Activated T-cell treated with anti-CD3 and anti-CD28 coated beads, Interleukin-2, amount 50 U/mL, for 24 hours (primary cell): ENCODE measurements at regions not wholly inside any gene's neighbourhood (a gene's known extent, or its start where the extent isn't known, plus 50 kb on each side); places are given as distances from the start of the nearest gene placed in this dataset.

Experiments
- DNase-seq: peaks from one replicate; pipeline ENCODE4 v3.0.0-alpha.2; 2020
- H3K27ac Mint-ChIP-seq: 2 replicates; pipeline ENCODE4 v1.8.0; 2020; ENCODE audit warnings: mild to moderate bottlenecking, mixed read lengths
- H3K27me3 Mint-ChIP-seq: 2 replicates; pipeline ENCODE4 v1.8.0; 2020; ENCODE audit warnings: mixed read lengths
- H3K36me3 Mint-ChIP-seq: 2 replicates; pipeline ENCODE4 v1.8.0; 2020; ENCODE audit warnings: low read depth, mixed read lengths
- H3K4me1 Mint-ChIP-seq: 2 replicates; pipeline ENCODE4 v1.8.0; 2020; ENCODE audit warnings: low read depth, mixed read lengths
- H3K4me3 Mint-ChIP-seq: 2 replicates; pipeline ENCODE4 v1.8.0; 2020; ENCODE audit warnings: mild to moderate bottlenecking, moderate library complexity, mixed read lengths
- H3K9me3 Mint-ChIP-seq: 2 replicates; pipeline ENCODE4 v1.8.0; 2020; ENCODE audit warnings: mixed read lengths

DNA sequence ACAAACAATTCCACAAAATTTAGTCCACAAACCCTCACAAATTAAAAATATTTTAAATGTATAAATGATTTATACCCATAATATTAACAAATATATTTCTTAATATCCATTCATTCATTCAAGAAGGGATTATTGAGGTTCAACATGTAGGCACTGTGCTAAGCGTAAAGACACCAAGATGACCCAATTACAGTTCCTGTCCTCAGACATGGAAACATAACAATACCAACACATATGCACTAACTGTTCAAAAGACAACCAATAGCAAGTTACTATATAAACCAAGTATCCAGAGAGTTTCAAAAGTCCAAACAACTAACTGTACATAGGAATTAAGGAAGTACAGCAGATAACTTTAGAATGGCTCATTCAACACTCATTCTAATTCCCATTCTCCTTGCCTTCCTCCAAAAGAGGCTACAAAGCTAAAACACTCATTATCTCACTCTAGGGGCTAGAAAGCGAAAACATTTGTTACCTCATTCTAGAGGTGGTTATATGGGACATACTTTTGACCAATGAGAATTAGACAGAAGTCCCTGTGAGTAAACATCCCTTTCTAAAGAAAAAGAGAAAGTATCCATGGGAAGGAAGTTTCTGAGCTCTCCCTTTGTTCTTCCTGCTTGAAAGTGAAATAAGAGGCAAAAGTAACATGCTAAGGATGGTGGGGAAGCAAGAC is 292.4 kb downstream of the ZEB2 start:
- DNase-seq = no peak
- H3K4me3 Mint-ChIP-seq = no peak overlapping the region
- peaks cover 7% of the 10 kb centered on the region for H3K36me3 Mint-ChIP-seq
- H3K9me3 Mint-ChIP-seq = no peaks in the 10 kb centered on the region
- H3K27ac Mint-ChIP-seq = no peak overlapping the region
- H3K4me1 Mint-ChIP-seq = peaks cover 26% of the 10 kb centered on the region
- H3K27me3 Mint-ChIP-seq = no peaks in the 10 kb centered on the region

DNA sequence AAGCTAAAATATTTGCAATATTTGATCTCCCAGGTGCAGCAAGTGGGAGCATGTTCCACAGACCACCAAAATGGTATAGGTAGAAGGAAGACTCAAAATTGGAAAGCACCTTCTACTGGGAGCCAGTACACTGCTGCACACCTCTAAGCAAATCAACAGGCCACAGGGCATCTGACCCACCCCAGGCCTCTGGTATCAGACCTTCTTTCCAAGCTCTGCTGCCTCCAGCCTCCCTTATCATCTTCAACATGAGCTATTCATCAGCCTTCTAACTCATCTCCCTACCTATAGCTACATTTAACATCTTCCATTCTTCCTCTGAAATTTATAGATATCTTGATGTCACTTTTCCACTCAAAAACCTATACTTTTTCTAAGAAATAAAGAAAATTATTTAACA is 294.8 kb downstream of the ZEB2 start:
- DNase-seq = no peak
- H3K9me3 Mint-ChIP-seq = no peaks in the 10 kb centered on the region
- no peak overlapping the region for H3K4me3 Mint-ChIP-seq
- H3K27ac Mint-ChIP-seq = no peak overlapping the region
- H3K4me1 Mint-ChIP-seq = peaks cover 13% of the 10 kb centered on the region
- no peaks in the 10 kb centered on the region for H3K27me3 Mint-ChIP-seq
- peaks cover 7% of the 10 kb centered on the region for H3K36me3 Mint-ChIP-seq

DNA sequence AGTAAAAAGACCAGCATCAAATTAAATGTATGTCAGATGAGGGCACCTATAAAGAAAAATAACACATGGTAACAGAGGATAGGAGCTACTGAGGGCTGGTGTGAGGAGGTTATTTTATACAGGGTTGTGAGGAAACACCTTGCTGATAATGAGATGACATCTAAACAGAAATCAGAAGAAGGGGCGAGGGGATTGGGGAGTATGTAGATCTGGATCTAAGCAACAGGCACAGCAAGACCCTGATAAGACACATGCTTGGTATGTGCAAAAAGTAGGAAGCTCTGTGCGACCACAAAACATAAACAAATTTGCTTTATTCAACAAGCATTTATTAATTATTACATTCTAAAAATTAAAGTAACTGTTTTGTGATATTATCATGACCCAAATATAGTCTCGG is 295.4 kb downstream of the ZEB2 start:
- H3K27ac Mint-ChIP-seq = no peak overlapping the region
- H3K27me3 Mint-ChIP-seq = no peaks in the 10 kb centered on the region
- peaks cover 5% of the 10 kb centered on the region for H3K36me3 Mint-ChIP-seq
- no peak overlapping the region for H3K4me3 Mint-ChIP-seq
- H3K4me1 Mint-ChIP-seq = peaks cover 10% of the 10 kb centered on the region
- no peaks in the 10 kb centered on the region for H3K9me3 Mint-ChIP-seq
- no peak for DNase-seq

DNA sequence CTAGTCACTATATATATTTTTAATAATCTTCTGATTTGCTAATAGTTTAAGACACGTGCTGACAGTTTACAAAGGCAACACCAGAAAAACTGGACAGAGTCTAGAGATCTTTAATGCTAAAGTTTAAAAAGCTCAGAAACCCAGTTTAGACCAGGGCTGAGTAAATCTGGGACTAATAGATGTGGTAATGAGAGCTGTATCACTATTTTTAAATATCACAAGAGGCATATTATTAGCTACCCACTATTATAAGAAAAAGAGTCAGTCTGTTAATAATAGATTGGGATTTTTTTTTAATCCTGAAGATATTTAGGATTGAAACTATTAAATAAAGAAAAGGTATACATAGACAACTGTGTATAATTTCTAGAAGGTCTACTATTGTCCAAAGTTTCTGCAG is 299.9 kb downstream of the ZEB2 start:
- Mint-ChIP-seq H3K36me3 (no peaks in the 10 kb centered on the region), H3K4me3 (no peak overlapping the region), H3K27ac (no peak overlapping the region), H3K27me3 (no peaks in the 10 kb centered on the region), H3K9me3 (no peaks in the 10 kb centered on the region), H3K4me1 (peaks cover 21% of the 10 kb centered on the region)
- no peak for DNase-seq

DNA sequence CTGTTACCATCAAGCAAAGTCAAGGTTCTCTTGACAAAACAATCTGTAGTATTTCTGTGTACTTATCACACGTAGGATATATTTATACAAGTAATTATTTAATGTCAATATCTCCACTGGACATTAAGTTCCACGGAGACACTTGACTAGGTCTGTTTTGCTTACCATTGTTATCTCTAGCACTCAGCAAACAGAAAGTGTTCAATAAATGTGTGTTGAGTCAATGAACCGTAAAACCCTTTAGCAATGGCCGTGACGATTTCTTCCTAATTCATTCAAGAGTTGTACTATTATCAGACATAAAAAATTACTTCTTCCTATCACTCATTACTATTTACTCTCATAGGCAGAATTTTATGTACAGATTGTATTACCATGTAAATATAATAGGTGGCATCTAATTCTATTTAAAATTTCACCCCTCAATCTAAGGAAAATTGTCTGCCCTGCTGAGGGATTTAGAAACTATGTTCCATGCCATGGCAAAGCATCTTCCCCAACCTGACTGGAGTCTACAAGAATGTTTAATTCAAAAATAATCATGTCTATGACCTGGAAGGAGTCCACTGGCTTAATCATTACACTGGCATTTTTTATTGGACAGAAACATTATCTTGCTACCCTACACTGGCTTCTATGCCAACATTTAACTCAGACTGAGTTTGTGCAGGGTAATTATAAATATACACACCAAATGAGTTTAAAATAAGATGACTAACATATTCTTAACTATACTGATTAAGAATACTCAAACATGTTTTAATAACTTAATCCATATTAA is 301.9 kb downstream of the ZEB2 start:
- H3K36me3 Mint-ChIP-seq = no peaks in the 10 kb centered on the region
- DNase-seq = no peak
- peaks cover 39% of the 10 kb centered on the region for H3K4me1 Mint-ChIP-seq
- H3K27ac Mint-ChIP-seq = no peak overlapping the region
- no peaks in the 10 kb centered on the region for H3K9me3 Mint-ChIP-seq
- no peaks in the 10 kb centered on the region for H3K27me3 Mint-ChIP-seq
- H3K4me3 Mint-ChIP-seq = no peak overlapping the region

DNA sequence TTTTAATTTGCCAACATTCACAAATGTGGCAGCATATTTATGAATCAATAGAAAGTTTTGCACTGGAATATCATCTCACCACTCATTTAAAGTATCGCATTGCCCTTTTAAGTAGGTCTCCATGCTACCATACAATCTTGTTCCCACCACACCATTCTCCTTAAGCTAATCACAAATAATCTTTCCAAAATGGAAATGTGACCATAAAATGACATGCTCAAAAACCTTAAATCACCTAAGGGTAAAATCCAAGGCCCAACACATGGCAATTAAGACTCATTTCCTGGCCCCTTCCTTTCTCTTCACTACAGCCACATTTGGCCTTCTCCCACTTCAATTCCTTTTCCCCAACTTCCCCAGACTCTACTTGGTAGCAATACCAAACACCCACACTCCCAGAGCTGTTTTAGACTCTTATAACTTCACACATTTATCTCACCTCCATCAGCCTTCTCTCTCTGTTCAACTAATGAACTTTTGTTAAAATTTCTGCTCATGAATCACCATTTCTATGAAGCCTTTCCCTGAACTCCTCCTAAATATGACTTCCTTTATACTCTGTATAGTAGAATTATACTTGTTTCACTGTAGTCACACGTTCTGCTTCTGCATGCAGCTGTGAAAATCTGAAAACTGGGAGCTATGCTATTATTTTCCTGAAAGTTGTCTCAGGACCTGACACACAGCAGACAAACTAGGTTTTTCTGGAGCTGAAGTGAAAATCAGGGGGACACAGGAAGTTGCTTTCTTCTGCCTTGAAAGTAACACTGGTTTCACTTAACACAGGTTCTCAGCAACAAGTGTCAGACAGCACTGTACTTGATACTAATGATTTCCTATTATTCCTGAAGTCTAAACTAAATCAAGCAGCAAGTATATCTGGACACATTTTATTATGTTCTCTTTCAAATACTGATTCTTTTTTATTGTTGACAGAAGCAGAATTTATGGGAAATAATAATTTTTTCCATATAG is 303.9 kb downstream of the ZEB2 start:
- Mint-ChIP-seq H3K27me3 (no peaks in the 10 kb centered on the region), H3K4me3 (peak overlapping the region; percentile 21), H3K4me1 (peaks cover 58% of the 10 kb centered on the region), H3K9me3 (no peaks in the 10 kb centered on the region), H3K36me3 (peaks cover 3% of the 10 kb centered on the region), H3K27ac (peak overlapping the region; percentile 93)
- DNase-seq = no peak

DNA sequence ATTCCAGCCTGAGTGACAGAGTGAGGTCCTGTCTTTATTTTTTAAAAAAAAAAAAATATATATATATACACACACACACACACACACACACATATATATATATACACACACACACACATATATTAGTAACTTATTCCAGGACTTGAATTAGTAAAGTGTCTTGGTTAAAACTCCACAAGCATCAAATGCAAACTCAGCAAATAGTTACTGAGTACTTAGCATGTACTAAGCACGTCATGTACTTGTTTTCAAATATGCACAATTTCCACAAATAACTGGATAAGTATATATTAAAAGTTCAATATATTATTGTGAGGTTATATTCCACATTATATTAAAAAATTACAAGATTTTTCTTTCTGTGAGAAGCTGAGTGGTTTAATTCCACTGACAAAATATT is 304.7 kb downstream of the ZEB2 start:
- no peaks in the 10 kb centered on the region for H3K27me3 Mint-ChIP-seq
- H3K36me3 Mint-ChIP-seq = peaks cover 10% of the 10 kb centered on the region
- H3K4me3 Mint-ChIP-seq = no peak overlapping the region
- H3K27ac Mint-ChIP-seq = peak overlapping the region; percentile 61
- DNase-seq = no peak
- H3K4me1 Mint-ChIP-seq = peaks cover 61% of the 10 kb centered on the region
- H3K9me3 Mint-ChIP-seq = no peaks in the 10 kb centered on the region

DNA sequence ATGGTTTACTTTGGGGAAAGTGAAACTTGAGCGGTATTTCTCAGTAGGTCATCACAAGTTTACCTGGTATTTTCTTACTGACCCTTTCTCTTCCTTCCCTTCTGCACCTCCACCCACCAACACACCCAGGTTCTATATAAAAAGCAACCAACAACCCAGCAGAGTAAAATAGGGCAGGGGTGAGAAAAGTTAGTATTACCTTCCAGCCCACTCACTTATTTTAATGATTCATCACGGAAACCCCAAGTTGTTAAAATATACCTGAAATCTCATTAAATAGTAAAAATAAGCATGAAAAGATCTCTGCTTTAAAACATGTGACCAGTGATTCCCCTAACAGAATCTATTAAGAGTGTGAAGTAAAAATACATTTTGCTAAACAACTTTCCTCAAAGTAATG is 306.1 kb downstream of the ZEB2 start:
- H3K36me3 Mint-ChIP-seq = peaks cover 20% of the 10 kb centered on the region
- DNase-seq = no peak
- peak overlapping the region; percentile 91 for H3K27ac Mint-ChIP-seq
- peaks cover 66% of the 10 kb centered on the region for H3K4me1 Mint-ChIP-seq
- peak overlapping the region; percentile 33 for H3K4me3 Mint-ChIP-seq
- H3K9me3 Mint-ChIP-seq = no peaks in the 10 kb centered on the region
- no peaks in the 10 kb centered on the region for H3K27me3 Mint-ChIP-seq

DNA sequence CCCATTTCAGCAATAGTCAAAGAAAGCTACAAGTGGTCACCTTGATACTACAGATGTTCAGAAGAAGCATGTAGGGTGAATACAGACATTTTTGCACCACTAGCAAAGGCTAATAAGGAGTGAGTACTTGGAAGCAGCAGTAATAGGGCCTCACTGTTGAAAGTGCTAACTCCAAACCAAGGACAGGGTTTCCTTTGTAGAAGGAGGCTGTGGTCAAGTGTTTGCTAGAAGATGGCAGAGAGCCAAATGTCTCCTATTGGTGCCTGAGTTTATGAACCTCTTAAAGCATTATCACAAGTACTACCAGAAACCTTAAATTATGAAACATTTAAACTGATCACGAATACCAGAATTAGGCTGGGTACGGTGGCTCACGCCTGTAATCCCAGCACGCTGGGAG is 308.1 kb downstream of the ZEB2 start:
- peak overlapping the region; percentile 58 for H3K27ac Mint-ChIP-seq
- H3K4me1 Mint-ChIP-seq = peaks cover 60% of the 10 kb centered on the region
- no peaks in the 10 kb centered on the region for H3K9me3 Mint-ChIP-seq
- no peak for DNase-seq
- H3K36me3 Mint-ChIP-seq = peaks cover 34% of the 10 kb centered on the region
- H3K4me3 Mint-ChIP-seq = no peak overlapping the region
- H3K27me3 Mint-ChIP-seq = no peaks in the 10 kb centered on the region

DNA sequence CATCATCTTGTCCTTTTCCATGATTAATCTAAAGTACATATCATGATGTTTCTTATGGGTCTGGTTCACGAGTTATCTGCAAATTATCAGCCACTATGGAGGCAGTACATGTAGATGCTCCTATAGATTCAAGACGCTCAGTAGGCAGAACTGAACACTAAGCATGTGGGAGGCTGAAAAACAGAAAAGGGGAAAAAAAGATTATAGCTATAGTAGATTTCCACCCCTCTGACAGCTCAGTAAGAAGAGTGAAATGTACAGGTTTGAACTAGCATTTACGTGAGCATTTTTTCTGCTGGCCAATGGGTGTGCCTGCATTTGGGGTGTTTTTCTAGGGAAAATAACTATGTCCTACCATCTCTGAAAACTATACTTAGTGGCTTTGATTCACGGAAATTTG is 308.9 kb downstream of the ZEB2 start:
- H3K27ac Mint-ChIP-seq = peak overlapping the region; percentile 58
- DNase-seq = no peak
- H3K9me3 Mint-ChIP-seq = no peaks in the 10 kb centered on the region
- no peaks in the 10 kb centered on the region for H3K27me3 Mint-ChIP-seq
- no peak overlapping the region for H3K4me3 Mint-ChIP-seq
- H3K36me3 Mint-ChIP-seq = peaks cover 38% of the 10 kb centered on the region
- peaks cover 52% of the 10 kb centered on the region for H3K4me1 Mint-ChIP-seq

DNA sequence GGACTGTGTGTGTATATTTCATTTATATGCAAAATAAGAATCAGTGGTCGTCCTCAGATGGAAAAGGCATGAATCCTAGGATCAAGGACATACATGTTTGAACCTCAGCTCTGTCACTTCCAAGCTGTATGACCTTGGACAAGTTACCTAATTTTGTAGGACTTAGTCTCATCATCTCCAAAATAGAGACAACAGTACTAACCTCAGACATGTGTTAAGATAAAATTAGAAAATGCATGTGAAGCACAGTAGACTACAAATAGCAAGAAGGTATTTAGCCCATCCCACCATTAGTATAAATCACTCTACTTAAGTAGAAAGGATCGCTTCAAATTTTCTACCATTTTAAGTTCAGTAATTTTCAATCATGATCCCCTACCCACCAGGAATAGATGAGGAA is 309.8 kb downstream of the ZEB2 start:
- H3K4me1 Mint-ChIP-seq = peaks cover 46% of the 10 kb centered on the region
- no peaks in the 10 kb centered on the region for H3K9me3 Mint-ChIP-seq
- no peaks in the 10 kb centered on the region for H3K27me3 Mint-ChIP-seq
- H3K36me3 Mint-ChIP-seq = peaks cover 41% of the 10 kb centered on the region
- H3K27ac Mint-ChIP-seq = no peak overlapping the region
- DNase-seq = no peak
- no peak overlapping the region for H3K4me3 Mint-ChIP-seq

DNA sequence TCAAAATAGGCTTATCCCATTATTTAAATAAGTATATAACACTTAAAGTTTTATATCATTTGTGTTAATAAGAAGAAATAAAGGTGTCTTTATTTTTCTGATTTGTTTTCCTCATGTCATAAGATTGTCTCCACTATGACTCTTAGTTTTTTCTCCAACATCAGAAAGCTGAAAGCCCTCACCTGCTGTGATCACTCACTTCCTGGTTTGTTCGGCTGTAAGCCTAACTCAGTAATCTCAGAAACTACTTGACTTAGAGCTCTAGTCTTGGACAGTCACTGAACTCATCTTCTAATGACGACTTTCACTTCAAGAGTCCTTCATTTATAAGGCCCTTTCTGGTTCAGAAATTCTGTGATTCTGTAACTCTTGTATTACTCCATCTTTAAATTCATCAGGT is 311.0 kb downstream of the ZEB2 start:
- peaks cover 3% of the 10 kb centered on the region for H3K9me3 Mint-ChIP-seq
- H3K4me1 Mint-ChIP-seq = peaks cover 36% of the 10 kb centered on the region
- H3K27ac Mint-ChIP-seq = no peak overlapping the region
- no peaks in the 10 kb centered on the region for H3K27me3 Mint-ChIP-seq
- DNase-seq = no peak
- peaks cover 49% of the 10 kb centered on the region for H3K36me3 Mint-ChIP-seq
- H3K4me3 Mint-ChIP-seq = no peak overlapping the region

DNA sequence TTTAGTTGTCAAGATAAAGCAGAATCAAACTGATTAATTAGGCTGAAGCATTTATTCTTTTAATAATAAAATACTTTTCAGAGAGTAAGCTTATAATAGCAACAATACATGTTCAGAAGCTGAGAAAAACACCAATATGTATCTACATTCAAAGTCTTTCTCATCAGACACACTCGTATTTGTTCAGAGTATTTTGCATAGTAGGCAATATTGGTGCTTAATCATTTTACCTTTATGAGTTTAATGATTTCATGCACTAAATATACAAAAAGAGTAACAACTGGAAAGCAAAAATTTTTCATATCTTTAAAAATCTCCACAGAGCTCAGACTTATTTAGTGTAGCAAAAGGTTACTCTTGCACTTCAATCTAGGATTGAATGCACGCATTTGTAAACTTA is 313.9 kb downstream of the ZEB2 start:
- Mint-ChIP-seq H3K36me3 (peaks cover 55% of the 10 kb centered on the region), H3K27ac (no peak overlapping the region), H3K9me3 (peaks cover 3% of the 10 kb centered on the region), H3K27me3 (no peaks in the 10 kb centered on the region), H3K4me1 (peaks cover 30% of the 10 kb centered on the region), H3K4me3 (no peak overlapping the region)
- no peak for DNase-seq

DNA sequence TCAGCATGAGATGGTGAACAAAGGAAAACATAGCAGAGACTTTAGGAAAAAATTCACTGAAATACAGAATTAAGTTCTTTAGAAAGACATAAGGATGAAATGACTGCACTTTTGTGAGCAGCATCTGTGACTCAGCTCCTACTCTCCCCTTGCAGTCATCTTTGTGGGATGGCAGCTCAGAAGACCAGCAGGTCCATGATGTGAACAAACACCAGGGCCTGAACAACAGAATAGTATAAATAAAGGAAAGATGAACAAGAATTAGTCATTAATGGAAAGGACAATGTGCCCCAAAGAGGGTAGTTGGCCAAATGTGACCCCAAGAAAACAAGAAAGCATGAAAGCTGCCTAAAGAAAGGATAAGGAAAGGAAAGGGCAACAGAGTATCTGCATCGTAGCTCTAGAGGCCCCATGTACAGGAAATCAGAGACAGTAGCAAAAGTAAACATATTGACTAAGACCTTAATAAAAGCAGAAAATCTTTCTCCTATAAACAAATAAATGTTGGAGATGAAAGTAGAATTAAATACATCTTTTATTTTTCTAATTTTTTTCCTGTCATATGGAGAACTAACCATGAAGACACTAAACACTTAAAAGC is 318.0 kb downstream of the ZEB2 start:
- Mint-ChIP-seq H3K36me3 (peaks cover 51% of the 10 kb centered on the region), H3K4me3 (no peak overlapping the region), H3K4me1 (peaks cover 54% of the 10 kb centered on the region), H3K27ac (peak overlapping the region; percentile 88), H3K27me3 (no peaks in the 10 kb centered on the region), H3K9me3 (peaks cover 6% of the 10 kb centered on the region)
- no peak for DNase-seq
